ENCODE measurements at regions not wholly inside any gene's neighbourhood (a gene's known extent, or its start where the extent isn't known, plus 50 kb on each side); places are given as distances from the start of the nearest gene placed in this dataset.

DNA sequence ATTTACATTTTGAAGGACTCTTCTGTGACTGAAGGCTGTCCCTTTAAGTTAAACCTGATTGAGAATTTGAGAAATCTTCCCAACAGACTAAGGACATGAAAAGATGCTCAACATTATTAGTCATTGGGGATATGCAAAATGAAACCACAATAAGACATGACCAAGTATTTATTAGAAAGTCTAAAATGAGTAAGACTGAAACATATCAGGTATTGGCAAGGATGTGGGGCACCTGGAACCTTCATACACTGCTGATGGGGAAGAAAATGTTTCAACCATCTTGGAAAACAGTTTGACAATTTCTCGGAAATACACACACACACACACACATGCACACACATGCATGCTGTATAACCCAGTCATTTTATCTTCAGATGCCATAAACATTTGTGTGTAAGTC lies 132.1 kb upstream of the CDK6 start:
- TF ChIP-seq, protein P1, sequence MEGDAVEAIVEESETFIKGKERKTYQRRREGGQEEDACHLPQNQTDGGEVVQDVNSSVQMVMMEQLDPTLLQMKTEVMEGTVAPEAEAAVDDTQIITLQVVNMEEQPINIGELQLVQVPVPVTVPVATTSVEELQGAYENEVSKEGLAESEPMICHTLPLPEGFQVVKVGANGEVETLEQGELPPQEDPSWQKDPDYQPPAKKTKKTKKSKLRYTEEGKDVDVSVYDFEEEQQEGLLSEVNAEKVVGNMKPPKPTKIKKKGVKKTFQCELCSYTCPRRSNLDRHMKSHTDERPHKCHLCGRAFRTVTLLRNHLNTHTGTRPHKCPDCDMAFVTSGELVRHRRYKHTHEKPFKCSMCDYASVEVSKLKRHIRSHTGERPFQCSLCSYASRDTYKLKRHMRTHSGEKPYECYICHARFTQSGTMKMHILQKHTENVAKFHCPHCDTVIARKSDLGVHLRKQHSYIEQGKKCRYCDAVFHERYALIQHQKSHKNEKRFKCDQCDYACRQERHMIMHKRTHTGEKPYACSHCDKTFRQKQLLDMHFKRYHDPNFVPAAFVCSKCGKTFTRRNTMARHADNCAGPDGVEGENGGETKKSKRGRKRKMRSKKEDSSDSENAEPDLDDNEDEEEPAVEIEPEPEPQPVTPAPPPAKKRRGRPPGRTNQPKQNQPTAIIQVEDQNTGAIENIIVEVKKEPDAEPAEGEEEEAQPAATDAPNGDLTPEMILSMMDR (IDR thresholded peaks at IDR 0.05), result no peak
- no peak for TF ChIP-seq POLR2A (IDR thresholded peaks at IDR 0.05)
